CD1c-positive myeloid dendritic cell (primary cell): ENCODE measurements at regions not wholly inside any gene's neighbourhood (a gene's known extent, or its start where the extent isn't known, plus 50 kb on each side); places are given as distances from the start of the nearest gene placed in this dataset.

Experiments used
- DNase-seq: peaks from one replicate; pipeline ENCODE4 v3.0.0-alpha.2; 2016; ENCODE audit errors: extremely low spot score

DNA sequence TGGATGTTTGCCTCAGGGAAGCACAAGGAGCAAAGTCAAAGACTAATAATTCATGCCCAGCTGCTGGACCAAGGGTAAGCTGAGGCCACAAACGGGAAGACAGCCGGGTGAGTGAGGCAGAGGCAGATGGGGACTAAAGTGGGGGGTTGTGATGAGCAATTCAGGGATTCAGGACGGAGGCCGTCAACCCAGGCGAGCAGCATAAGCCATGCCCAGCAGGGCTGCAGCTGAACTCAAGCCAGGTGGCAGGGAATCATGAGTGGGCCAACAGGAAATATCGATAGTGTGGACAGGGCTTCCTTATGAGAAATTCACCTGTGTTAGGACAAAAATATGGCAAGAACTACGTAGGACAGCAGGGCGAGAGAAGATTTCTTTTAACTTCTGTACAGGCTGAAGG, 246.8 kb downstream of the CDC5L start:
- DNase-seq, result no peak

DNA sequence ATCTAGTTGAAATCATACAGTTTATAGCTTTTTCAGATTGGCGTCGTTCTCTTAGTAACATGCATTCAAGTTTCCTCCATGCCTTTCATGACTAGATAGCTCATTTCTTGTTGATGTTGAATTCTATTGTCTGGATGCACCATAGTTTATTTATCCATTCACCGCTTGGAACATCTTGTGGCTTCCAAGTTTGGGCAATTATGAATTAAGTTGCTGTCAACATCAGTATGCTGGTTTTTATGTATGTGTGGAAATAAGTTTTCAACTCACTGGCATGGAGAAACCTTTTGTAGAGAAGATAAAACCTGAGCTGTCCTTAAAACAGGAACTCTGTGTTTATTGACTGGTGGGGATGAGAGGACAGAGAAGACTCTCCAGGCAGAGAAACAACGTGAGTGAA, 248.0 kb downstream of the CDC5L start:
- DNase-seq, result no peak

DNA sequence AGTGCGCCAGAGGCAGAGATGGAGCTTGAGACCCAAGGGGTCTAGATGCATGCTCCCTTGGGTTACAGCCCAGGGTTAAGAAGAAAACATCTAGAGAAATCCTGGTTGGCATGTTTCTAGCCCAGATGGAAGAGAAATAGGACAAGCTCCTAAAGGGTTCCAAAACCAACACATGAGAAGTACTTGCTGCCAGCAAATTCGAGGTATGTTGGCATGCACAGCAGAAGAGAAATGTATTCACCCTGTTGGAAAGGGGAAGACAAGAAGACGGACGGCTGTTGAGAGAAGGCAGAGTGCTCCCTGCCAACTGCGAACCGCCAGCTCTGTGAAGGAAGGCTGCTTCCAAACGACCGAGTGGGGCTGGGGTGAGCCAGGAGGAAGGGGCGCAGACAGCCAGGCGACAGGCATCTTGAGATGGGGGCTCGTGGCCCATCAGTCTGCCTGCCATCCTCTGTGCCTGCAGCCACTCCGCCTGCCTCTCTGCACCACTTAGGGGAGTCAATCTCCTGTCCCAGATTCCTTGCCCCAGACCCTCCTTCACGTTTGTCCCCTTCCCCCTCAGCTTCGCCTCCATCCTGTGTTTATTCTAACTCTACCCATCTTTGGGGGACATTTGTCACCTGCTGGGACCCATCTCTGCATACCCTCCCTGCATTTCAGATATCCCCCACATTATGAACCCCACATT, 249.2 kb downstream of the CDC5L start:
- no peak for DNase-seq

DNA sequence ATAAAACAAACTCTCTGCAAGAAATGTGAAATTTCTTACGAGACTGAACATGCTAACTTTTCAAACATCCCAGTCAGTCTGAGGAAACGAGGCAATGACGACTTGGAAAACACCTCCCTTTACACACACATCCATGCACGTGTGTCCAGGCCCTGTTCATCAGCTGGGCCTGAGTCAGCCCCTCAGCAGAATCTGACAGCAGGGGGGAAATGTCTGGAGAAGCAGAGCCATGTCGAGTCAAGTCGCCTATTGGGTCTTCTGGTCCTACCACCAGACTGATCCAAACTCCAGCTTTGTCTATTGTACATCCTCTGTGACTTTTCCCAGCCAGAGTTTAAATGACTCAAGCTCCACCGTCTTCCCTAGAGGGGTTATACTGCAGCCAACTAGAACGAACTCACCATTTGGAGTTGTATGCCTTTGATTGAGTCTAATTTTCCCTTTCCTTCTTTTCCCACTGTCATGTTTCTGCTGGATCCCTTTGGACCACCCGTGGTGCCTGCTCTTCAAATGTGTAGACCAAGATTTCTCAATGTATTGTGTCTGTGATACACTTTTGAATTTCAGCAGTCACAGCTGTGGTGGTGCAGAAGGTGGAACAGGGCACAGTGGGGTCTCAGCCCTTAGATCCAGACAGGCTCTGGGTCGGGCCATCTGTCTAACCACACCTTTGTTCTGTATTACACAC, 254.0 kb downstream of the CDC5L start:
- no peak for DNase-seq

DNA sequence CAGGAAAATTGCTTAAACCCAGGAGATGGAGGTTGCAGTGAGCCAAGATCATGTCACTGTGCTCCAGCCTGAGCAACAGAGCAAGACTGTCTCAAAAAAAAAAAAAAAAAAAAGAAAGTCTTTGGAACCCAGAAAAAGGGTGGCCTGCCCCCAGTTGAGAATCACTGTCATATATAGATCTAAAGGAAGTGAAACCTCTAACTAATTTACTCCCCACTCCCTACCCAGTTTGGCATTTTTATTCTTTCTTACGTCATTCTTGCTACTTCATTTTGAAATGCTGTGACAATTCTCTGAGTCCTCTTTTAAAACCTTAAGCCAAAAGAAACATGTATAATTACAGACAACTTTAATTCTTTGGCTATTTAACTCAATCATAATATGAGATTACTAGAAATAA, 254.8 kb downstream of the CDC5L start:
- peak; percentile 56 for DNase-seq

DNA sequence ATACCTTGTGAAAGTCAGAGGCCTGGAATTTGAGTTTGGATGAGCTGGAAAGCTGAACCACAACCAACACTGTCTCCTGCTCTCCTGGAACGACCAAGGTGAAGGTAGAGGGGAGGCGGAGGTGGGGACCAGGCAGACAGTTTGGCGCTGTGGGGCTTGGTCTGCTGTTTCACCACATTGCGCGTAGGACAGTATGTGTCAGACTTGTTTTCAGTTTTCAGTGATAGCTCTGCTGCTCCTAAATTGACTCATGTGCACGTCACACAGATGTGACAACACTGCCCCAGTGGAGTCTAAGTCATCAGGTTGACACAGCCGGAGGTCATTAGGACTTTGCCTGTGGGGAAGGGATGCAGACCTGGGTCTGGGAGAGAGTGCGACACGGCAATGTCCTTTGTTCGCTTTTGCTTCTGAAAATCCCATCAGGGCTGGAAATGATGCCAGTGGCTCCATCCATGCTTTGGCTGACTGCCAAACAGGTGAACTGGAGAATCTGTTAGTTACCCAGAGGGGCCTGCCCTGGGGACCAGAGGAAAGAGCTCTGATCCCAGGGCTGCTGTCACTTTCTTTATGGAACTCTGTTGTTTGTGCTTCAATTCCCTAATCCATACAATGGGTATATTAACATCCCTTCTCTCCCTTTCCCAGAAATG, 255.5 kb downstream of the CDC5L start:
- DNase-seq, result peak; percentile 30

DNA sequence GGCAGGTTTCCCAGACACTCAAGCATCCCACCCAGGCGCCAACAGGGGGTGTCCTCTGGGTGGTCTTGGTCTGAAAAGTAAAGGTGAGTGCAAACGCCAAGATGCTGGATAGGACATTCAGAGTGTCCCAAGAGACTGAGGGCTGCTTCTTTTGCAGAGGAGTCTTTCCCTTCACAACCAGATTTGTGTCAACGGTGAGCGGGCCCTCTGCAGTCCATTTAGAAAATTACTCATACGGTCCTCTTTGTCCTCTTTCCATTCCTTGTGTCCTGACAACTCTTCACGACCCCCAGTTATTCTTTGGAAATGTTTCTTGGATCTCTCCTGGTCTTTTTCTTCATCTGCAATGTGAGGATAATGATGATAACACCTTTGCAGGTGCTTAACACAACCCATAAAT, 257.8 kb downstream of the CDC5L start:
- DNase-seq, result no peak

DNA sequence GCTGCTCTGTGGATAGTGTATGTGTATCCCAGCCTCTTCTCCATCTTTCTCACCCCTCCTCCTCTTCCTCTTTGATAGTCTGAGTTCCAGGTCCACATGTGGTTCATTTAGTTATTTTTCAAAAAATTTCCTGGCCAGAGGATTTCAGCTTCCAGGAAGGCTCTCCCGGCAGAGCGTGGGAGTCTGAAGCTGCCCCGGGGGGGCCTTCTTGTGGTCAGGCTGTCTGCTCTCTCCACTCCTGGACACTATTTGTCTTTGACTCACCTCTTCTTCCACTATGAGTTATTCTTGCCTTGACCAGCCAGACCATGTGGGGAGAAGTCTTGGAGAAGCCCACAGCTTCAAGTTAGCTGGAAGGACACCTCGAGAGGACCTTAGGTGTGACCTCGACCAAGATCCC, 258.8 kb downstream of the CDC5L start:
- no peak for DNase-seq

DNA sequence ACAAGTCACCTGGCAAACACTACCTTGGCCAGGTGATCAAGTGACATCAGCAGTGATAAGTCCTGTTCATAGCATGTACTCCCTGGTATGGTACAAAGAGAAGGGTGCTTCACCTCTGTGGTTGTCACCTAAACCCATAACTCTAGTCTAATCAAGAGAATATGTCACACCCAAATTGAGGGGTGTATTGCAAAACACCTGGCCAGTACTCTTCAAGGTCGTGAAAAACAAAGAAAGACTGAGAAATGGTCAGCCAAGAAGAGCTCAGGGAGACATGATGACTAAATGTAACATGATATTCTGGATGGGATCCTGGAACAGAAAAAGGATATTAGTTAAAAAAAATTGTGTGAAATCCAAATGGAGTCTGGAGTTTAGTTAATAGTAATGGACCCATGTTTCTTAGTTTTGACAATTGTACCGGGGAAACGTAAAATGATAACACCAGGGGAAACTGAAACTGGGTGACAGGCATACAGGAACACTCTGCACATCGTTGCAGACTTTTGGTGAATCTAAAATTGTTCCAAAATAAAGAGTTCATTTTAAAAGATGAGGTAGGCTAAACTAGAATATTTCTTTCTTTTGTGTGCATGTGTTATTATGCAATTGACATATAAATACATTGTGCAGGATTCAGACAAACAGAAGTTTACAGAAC, 262.0 kb downstream of the CDC5L start:
- DNase-seq, result no peak

DNA sequence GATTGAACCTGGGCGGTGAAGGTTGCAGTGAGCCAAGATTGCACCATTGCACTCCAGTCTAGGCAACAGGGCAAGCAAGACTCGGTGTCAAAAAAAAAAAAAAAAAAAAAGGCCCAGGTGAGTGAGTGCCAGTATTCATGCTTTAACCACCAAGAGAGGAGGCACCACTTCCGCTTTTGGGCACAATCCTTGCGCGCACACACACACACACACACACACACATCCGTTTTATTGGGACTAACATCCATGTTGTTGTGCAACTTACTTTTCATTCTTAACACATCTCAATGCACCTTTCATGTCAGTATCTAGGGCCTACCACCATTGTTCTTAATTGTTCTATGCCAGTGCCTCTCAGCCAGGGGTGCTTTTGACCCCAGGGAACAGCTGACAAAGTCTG, 263.0 kb downstream of the CDC5L start:
- DNase-seq, result peak; percentile 37

DNA sequence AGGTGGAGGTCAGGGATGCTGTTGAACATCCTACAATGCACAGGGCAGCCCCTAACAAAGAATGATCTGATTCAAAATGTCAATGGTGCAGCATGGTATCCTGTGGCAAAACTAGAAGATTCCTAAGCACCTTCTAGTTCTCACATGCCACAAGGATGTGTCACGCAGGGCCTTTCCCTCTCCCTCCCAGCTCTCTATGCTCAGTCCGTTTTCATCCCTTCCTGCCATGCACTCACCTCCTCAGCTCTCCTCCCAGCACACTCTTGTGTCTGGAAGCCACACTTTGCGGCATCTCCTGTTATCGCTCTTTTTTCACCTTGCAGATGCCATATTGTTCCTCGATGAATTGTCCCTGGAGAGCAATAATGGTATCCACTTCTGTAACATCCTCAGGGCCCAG, 263.4 kb downstream of the CDC5L start:
- no peak for DNase-seq

DNA sequence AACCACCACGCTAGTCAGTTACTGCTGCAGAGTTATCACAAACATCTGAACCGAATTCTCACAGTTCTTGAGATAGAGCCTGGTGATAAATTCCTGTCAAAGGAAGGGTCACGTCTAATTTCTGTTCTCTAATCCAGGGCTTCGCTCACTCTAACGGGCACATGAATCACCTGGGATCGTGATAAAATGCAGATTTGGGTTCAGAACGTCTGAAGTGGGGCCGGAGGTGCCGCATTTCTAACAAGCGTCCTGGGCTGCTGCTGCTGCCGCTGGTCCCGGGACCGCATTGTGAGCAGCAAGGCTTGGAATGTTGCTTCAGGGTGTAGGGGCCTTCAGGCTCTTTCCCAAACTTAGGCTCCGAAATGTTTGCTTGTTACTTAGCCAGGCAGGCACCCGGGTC, 264.1 kb downstream of the CDC5L start:
- DNase-seq, result no peak

DNA sequence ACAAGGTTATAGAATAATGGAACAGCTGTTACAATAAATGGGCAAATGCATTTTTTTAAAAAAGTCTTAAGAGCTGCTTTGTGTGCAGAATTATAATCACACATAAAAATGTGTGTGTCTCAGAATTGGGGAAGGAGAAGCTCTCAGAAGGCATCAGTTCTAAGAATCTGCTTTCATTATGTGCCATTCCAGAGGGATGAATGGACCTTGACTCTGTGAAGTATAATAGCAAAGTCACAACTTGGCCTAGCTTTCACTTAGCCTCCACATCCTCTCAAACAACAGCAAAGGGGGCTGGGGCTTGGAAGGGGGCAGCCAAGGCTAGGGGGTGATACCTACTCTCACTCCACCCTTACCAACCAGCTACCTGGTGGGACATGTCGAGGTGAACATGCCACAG, 265.0 kb downstream of the CDC5L start:
- no peak for DNase-seq

DNA sequence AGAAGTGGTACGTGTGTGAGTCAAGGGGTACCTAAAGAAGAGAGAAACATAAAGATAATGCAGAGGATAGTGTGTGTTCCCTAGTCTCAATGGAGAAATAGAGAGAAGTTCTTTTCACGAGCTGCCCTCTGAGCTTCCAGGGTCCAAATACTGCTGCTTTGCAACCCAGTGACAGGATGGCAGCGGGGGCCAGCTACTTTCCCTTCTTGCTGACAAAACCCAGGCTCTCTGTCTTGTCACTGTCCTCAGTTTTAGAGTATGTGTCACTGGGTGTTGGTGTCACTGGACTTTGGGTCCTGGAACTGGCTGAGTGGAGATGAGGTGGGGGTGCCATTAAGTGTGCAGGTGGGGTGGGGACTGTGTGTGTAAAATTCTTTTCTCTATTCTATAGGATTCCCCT, 265.6 kb downstream of the CDC5L start:
- no peak for DNase-seq

DNA sequence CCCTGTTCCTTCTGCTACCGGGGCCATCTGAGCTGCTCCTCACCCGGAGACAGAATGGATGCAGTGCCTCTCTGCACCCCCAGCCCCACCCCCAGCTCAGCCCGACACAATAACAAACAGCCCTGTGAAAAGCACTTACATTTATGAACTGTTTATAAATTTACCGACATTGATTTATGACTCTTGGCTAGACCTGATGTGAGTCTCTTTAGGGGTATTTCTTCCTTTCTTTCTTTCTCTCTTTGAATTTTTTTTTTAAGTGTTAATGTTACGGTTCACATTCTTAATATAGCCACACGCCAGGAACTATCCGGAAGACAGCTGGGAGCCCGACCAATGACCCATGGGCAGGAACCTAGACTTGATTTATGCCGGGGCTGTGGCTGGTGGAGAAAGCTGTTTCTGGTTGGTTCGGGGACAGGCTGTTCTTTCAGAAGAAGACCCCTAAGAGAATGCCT, 266.3 kb downstream of the CDC5L start:
- DNase-seq, result no peak

DNA sequence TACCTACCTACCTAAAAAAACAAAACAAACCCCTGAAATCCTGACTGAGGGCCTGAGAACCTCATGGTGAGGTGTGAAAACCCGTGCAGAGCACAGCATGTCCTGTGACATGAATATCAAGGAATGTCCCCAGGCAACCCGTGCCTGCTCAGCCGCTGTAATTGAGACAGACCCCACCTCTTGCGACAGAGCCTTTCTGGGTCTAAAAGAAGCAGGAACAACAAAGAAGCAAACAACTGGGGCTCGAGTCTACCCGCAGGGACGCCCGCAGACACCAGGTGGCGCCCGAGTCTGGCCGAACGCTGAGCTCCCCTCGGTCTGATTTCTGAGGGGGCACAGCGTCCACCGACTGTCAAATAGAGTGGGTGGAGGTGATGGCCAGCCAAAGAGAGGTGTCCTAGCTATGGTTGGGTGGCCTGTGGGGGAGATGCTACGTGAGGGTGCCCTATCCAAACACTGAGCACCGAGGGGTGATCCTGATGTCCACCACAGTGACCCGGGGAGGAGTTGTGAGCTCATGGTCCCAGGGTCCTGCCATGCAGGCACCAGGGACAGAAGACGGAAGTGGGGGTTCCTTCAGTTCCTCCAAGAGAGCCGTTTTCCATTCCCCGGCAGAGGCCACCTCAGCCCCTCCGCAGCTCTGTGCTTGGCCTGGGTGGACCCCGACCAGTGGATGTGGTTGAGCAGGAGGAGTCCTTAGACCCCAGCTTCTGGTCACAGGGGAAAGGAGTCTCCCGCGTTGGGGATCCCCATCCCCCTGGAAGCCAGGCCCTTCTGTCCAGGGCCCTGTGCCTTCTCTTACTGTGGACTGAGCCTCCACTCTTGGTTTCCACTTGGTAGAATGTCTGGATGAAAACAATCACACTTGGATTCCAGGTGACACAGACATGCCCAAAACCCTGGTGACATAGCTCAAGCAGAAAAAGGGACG, 268.2 kb downstream of the CDC5L start:
- peak; percentile 83 for DNase-seq

DNA sequence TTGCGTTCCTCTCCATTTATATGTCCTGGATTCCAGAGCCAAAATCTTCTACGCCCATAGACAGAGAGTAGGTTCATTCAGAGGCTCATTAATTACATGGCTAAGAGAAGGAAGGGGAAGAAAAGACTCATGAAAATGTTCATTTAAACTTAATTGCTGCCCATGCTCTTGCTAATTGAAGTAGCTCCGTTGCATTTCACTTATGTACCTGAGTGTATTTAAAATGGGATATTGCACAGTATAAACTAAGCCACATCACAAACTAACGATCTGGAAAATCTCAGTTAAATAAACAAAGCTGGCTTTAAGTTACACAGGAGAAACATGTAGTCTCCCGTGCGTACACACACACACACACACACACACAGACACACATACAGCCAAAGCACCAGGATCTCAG, 269.2 kb downstream of the CDC5L start:
- no peak for DNase-seq

DNA sequence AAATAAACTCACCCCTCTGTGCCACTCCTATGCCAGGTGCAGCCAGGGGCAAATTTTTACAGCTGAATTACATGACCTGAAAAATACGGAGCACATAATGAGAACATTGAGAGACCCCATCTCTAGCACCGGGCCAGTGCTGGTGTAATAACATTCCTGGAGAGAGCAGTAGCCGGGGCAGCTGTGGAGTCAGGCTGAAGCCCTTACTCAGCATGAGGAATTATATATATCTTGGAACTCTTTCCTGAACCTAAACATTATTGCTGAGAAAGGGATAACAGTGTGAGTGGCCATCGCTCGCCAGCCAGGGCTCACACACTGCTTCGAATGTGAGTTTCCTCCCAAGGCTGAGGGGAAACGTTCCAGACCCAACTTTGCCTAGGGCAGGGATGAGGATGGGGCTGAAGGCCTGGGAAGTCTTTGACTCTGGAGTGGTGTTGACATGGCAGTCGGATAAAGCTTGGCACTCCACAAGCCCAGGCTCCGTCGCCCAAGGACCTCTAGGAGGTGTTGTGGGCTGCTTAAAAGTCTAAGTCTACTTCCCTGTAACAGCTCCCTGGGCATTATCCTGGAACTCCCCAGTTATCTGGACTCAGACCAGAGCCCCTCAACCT, 269.8 kb downstream of the CDC5L start:
- DNase-seq, result no peak

DNA sequence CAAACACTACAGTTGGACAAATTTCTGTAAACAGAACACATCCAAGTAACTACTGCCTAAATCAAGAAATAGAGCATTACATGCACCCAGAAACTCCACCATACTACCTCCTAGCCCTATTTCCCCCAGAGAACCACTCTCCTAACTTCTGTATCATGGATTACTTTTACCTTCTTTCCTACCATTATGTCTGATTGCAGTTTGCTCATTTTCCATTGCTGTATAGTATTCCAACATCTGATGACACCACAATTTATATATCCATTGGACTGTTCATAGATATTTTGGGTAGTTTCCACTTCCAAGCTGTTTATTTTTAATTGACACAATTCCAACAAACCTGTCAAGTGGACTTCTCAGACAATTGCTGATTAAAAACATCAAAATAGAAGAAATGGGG, 271.1 kb downstream of the CDC5L start:
- no peak for DNase-seq

DNA sequence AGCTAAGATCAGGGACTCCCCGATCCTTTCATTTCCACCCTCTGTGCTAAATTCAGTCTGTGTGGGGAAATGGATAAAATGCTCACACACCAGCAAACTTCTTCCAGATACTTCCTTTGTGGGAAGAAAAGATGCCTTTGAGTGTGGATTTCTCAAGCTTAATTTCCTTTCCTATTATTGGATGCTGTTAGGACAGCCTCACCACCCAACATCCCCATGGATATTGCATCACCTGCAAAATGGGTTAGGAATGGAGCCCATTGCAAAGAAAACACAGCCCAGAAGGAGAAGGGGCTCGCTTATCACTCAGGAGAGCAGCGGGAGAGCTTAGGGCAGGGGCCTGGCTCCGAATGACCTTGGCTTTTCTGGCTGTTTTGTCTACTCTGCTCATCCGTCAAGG, 272.2 kb downstream of the CDC5L start:
- no peak for DNase-seq

DNA sequence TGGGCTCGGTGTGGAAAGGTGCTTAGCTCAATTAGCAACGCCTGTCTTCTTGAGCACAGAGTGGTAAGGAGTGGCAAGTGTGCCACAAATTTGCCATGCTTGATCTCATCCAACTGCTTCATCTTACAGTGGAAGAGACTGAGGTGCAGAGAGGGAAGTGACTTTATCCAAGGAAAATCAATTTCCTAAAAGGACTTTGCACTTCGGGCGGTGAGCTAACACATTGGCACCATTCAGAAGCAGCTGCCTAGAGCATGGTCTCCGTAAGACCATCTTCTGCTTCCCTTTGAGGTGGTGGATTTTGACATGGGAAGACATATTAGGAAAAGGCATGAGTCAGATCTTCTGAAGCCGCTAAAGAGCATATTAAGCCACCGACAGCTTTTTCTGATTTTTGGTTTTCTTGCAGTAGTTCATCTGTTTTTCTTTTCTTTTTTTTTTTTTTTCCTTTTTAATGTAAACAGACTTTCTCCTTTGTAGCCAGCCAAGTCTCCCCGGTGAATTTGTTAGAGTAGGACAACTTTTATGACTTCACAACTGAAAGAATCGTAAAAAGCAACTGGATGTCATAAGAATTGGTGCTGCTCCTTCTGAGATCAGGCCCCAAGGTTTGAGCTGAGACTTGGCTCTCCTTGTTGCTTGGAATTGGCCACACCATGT, 273.2 kb downstream of the CDC5L start:
- no peak for DNase-seq
